Epithelial cell of proximal tubule (primary cell): ENCODE measurements at regions not wholly inside any gene's neighbourhood (a gene's known extent, or its start where the extent isn't known, plus 50 kb on each side); places are given as distances from the start of the nearest gene placed in this dataset.

ENCODE experiments used
- DNase-seq: peaks from one replicate; pipeline ENCODE4 v3.0.0-alpha.2; 2011; ENCODE audit warnings: low read depth
- H3K4me3 ChIP-seq: 2 replicates; pipeline ENCODE4 v1.5.1; 2011; ENCODE audit warnings: low read depth, mild to moderate bottlenecking, low read length
- TF ChIP-seq, protein P1 (sequence below): conservative IDR thresholded peaks from 2 replicates; pipeline ENCODE4 v1.5.1; 2012; ENCODE audit warnings: low read depth, mild to moderate bottlenecking, low read length

DNA sequence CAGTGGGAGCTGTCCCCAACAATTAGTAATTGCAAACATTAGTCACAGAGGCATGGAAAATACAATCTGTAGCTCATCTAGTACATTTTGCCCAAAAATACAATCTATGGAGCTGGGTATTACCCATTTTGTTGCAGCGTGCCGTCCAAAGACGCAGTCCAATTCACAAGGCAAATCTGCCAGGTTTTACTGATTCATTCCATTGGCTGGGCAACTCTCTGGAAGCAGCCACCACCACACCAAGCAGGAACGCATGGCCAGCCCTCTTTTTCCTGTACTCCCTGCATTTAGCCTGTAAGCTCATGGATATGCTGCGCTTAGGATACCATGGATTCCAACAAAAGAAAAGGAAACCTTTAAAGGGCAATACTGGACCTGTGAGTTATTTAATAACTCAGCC is 60.5 kb upstream of the ARRDC4 start:
- no peak overlapping the region for H3K4me3 ChIP-seq
- DNase-seq = no peak
- TF ChIP-seq, protein P1, sequence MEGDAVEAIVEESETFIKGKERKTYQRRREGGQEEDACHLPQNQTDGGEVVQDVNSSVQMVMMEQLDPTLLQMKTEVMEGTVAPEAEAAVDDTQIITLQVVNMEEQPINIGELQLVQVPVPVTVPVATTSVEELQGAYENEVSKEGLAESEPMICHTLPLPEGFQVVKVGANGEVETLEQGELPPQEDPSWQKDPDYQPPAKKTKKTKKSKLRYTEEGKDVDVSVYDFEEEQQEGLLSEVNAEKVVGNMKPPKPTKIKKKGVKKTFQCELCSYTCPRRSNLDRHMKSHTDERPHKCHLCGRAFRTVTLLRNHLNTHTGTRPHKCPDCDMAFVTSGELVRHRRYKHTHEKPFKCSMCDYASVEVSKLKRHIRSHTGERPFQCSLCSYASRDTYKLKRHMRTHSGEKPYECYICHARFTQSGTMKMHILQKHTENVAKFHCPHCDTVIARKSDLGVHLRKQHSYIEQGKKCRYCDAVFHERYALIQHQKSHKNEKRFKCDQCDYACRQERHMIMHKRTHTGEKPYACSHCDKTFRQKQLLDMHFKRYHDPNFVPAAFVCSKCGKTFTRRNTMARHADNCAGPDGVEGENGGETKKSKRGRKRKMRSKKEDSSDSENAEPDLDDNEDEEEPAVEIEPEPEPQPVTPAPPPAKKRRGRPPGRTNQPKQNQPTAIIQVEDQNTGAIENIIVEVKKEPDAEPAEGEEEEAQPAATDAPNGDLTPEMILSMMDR = no peak

DNA sequence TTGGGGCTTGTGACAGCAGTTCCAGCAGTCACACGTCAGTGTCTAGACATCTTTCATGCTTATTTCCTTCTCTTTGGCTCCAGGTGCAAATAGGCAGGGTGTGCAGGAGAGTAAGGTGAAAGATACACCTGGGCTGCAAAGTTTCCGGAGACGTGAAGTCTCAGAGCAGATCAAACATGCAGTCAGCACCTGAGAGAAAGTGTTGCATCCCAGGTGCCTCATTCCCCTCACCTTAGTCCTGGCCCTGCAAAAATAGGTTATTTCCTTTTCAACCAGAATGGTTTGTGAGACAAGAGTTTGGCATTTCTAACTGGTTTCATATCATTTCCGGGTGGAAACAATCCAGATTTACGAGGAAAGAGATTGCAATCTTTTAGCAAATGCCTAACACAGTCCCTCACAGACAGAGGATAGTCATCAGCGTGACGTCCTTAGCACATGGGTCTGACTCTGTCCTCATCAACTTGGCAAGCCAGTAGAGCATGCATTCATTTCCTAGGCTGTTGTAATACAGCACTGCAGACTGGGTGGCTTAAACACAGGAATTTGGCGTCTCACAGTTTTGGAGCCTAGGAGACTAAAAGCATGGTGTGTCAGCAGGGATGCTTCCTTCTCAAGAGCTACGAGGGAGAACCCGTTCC is 58.2 kb upstream of the ARRDC4 start:
- H3K4me3 ChIP-seq = no peak overlapping the region
- TF ChIP-seq, protein P1 = no peak
- peak; percentile 39 for DNase-seq

DNA sequence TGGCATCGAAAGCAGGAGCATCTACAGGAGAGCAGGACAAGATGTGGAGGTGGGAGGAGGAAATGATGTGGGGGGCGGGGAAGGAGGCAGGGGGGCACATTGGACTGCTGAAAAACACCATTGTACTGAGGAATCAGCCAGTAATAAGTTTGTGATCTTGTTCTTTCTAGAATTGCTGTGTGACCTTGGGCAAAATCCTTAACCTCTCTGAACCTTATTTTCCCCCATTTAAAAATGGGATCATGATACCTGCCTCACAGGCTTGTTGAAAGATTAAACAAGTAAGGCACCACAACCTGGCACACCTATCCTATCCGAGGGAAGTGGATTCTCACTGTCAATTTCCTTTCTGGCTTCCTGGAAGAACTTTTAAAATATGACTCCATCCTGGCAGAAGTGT is 56.9 kb upstream of the ARRDC4 start:
- no peak overlapping the region for H3K4me3 ChIP-seq
- TF ChIP-seq, protein P1 = no peak
- DNase-seq = no peak

DNA sequence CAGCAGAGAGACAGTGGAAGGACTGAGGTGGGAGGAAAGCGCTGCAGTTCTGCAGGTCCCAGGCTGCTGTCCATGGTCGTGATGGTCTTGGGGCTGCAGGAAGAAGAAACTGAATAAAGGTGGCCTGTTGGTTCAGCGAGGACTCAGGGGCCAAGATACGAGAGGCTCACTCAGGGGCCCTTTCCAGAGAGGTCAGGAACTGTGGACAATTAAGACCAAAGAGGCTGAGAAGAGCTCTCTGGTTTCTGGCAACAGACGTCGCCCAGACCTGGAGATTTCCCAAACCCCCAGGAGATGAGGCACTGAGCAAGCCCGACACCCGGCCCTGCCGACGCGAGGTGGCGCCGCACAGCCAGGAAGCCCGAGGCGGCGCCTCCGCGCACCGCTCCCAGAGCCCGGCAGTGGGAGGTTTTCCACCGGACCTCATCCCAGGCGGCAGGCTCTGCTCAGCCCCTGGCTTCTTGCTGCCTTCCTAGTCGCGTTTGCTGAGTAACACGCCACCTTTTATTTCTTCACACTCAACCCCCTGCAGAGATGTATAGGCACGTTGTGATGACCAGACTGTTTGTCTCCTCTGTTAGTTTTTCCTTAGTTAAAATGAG is 56.4 kb upstream of the ARRDC4 start:
- no peak for DNase-seq
- TF ChIP-seq, protein P1 = peak; percentile 85
- no peak overlapping the region for H3K4me3 ChIP-seq

DNA sequence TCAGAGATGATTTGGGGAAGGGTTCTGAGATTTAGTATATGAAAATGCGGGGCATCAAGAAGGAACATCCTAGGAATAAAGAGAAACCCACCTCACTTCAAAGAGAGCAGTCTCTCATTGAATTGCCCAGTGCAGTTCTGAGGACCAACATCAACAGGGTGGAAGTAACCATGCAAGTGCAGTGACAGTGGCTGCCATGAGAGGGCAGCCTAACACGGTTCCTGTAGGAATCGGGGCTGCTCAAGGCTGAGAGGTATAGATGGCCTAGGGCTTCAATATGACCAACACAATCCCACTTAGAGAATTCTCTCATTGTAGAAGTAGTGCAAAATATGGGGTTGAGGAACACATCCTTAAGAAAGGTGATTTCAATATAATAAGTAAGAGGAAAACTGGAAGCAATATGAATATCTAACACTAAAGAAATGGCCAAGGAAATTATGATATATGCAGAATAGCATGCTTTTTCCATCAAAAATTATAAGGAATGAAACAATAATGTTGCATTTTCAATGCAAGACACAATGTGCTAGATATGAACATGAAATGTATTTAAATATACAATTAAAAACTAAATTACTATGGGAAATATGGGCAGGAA is 51.1 kb upstream of the ARRDC4 start:
- DNase-seq = no peak
- TF ChIP-seq, protein P1 = peak; percentile 100
- no peak overlapping the region for H3K4me3 ChIP-seq
